ENCODE measurements at regions not wholly inside any gene's neighbourhood (a gene's known extent, or its start where the extent isn't known, plus 50 kb on each side); places are given as distances from the start of the nearest gene placed in this dataset.
"Not testable (repeated sequence)": the region's sequence is repeated elsewhere in the genome, so short reads cannot be mapped to it uniquely, and the experiment has no call there.

DNA sequence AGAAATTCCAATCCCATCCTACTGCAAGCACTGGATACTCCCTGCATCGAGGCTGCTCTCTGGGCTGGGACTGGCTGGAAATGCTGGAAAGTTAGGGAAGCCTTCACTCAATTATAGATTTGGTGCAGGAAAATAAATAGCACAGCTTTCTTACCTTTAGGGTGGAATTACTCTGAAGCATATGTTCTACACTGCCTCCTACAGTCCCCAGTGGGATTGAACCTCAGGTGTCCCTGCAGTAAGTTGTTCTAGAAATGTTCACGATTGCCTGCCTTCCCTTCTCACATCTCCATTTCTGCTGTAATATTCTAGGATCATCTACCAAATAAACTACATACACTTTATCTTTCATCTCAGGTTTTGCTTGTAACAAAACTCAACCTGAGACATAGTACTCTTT is 536.7 kb upstream of the LMCD1 start:
- no peak for DNase-seq (ENCODE audit: low read depth)
- in situ Hi-C loops (cut with HindIII; ENCODE audit: low pct_unique_long_range_greater_than_20kb, low sequenced_read_pairs) = no loop called here

- no peak for DNase-seq (ENCODE audit: low read depth)
- in situ Hi-C loops (cut with HindIII; ENCODE audit: low pct_unique_long_range_greater_than_20kb, low sequenced_read_pairs) = no loop called here
These were observed 528.6 kb upstream of the LMCD1 start for GRCh38 chr3:7973006-7973405.

- in situ Hi-C loops (cut with HindIII; ENCODE audit: low pct_unique_long_range_greater_than_20kb, low sequenced_read_pairs) = no loop called here
- peak; percentile 55 for DNase-seq (ENCODE audit: low read depth)
These were observed 524.2 kb upstream of the LMCD1 start for GRCh38 chr3:7977245-7978086.

DNA sequence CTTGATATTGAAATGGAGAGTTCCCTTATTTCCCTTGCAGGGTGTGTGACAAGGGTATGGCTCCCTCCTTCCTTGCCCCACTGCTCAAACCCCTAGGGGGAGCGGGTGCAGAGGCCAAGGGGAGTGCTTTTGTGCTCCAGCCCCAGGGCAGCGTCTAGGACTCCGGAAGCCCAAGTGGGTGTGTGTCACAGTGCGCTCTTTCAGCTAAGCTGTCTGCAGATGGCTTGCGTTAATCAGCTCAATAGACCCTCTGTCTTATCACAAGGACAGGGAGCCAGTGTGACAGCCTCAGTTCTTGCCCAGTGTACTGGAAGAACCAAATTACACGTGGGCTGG is 523.6 kb upstream of the LMCD1 start:
- in situ Hi-C loops (cut with HindIII; ENCODE audit: low pct_unique_long_range_greater_than_20kb, low sequenced_read_pairs) = no loop called here
- DNase-seq (ENCODE audit: low read depth) = no peak

DNA sequence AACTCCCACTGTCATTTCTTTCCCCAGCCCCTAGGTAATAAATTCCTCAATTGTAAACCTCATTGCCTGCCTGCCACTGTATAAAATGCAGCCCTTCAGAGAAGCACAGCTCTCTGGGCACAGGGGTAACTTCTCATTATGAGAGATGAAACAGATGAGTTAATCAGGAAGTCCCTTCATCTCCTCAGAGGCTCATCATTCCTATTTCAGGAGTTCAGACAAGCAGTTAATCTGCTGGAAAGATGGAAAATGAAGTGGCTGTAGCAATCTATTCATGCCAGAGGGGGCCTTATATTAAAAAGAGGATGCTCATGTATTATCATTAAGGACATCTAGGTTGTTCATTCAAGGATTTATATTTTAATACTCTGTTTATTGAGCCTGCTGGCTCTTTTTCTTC is 519.5 kb upstream of the LMCD1 start:
- DNase-seq (ENCODE audit: low read depth) = no peak
- in situ Hi-C loops (cut with HindIII; ENCODE audit: low pct_unique_long_range_greater_than_20kb, low sequenced_read_pairs) = no loop called here

- no peak for DNase-seq (ENCODE audit: low read depth)
- in situ Hi-C loops (cut with HindIII; ENCODE audit: low pct_unique_long_range_greater_than_20kb, low sequenced_read_pairs) = no loop called here
These were observed 502.2 kb upstream of the LMCD1 start for GRCh38 chr3:7999384-7999783.

DNA sequence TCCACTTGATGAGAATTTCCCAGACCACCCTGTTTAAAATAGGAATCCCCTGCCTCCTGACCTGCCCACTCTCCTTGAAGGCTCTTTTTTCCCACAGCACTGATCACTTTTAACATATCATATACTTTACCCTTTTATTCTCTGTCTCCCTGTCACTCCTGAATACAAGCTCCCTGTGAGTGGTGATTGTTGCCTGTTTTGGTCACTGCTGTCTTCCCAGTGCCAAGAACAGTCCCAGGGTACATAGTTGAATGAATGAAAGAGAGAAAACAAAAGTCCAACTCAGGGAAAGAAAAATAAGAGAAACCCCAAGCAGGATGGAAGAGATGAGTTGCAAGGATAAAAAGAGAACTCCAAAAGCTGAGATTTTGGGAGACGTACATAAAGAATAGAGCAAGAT is 500.3 kb upstream of the LMCD1 start:
- in situ Hi-C loops (cut with HindIII; ENCODE audit: low pct_unique_long_range_greater_than_20kb, low sequenced_read_pairs) = no loop called here

DNA sequence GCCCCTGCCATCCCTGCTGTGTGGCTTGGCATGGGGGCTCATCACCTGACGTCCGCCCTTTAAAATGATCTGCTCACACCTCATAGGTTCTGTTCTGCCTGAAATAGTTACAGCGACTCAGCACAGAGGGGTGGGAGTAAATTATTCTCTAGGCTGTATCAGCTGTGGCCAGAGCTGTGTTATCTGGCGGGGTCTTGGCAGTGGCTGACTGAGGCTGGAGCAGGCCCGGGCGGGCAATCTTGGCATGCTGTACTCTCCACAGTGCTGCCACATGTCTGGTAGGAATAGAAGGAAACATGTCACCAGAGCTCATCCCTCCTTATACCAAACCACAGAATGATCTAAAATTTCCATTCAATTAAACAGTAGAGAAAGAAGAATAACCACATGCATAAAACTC is 499.9 kb upstream of the LMCD1 start:
- no peak for DNase-seq (ENCODE audit: low read depth)
- in situ Hi-C loops (cut with HindIII; ENCODE audit: low pct_unique_long_range_greater_than_20kb, low sequenced_read_pairs) = no loop called here

More for the DNA sequence above, 500.3 kb upstream of the LMCD1 start:
- no peak for DNase-seq (ENCODE audit: low read depth)

DNA sequence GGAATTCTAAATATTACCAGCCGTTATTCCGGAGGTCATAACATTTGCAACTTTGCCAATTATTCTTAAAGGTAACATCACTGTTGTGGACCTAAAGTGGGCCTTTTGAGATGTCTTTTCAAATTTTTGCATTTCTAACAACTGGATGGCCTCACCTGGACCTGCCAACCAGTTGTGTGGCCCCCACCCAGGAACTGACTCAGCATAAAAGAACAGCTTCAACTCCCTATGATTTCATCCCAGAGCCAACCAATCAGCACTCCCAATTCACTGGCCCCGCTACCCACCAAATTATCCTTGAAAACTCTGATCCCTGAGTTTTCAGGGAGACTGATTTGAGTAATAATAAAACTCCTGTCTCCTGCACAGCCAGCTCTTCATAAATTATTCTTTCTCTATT is 489.7 kb upstream of the LMCD1 start:
- in situ Hi-C loops (cut with HindIII; ENCODE audit: low pct_unique_long_range_greater_than_20kb, low sequenced_read_pairs) = no loop called here
- DNase-seq (ENCODE audit: low read depth) = no peak

GRCh38 chr3:8020047-8020841 is 481.4 kb upstream of the LMCD1 start:
- no peak for DNase-seq (ENCODE audit: low read depth)
- in situ Hi-C loops (cut with HindIII; ENCODE audit: low pct_unique_long_range_greater_than_20kb, low sequenced_read_pairs) = no loop called here

GRCh38 chr3:8027954-8028353 is 473.7 kb upstream of the LMCD1 start:
- in situ Hi-C loops (cut with HindIII; ENCODE audit: low pct_unique_long_range_greater_than_20kb, low sequenced_read_pairs) = no loop called here
- no peak for DNase-seq (ENCODE audit: low read depth)

DNA sequence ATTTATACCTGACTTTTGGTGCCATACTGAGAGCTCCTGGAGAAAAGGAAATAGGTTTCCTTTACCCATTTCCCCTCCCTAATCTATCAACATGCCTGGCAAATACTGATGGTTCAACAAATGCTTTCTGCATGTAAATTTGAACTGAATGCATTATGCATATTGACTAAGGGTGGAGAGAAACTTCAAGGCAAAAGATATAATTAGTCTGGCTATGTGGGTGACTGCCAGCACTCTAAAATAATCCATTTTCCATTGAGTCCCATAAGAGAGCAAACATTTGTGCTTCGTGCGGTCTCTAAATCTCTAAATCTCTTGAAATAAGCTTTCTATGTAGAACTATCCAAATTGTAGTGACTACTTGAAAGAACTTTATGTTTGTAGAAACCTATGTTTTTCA is 451.3 kb upstream of the LMCD1 start:
- in situ Hi-C loops (cut with HindIII; ENCODE audit: low pct_unique_long_range_greater_than_20kb, low sequenced_read_pairs) = no loop called here
- DNase-seq (ENCODE audit: low read depth) = no peak

DNA sequence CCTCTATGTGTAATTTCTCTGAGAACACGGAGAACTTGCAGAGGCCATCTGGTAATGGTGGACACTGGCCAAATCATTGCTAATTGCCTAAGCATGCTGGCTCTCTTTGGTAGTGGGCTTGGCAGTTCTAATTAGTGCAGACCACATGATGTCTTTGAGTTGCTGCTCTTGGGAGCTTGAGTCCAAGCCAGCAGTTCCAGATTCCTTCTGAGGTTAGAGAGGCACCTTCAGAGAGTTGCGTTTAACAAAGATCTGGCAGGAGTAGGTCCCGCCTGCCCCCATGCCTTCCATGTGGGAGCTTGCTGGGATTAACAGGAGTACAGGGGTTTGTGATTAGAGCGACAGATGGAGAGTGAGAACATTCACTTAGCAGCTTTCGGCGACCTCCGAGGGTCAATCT is 449.0 kb upstream of the LMCD1 start:
- no peak for DNase-seq (ENCODE audit: low read depth)
- in situ Hi-C loops (cut with HindIII; ENCODE audit: low pct_unique_long_range_greater_than_20kb, low sequenced_read_pairs) = no loop called here

- DNase-seq (ENCODE audit: low read depth); in situ Hi-C loops (cut with HindIII; ENCODE audit: low pct_unique_long_range_greater_than_20kb, low sequenced_read_pairs): not testable (repeated sequence)
These were observed 433.5 kb upstream of the LMCD1 start for GRCh38 chr3:8068135-8068534.

DNA sequence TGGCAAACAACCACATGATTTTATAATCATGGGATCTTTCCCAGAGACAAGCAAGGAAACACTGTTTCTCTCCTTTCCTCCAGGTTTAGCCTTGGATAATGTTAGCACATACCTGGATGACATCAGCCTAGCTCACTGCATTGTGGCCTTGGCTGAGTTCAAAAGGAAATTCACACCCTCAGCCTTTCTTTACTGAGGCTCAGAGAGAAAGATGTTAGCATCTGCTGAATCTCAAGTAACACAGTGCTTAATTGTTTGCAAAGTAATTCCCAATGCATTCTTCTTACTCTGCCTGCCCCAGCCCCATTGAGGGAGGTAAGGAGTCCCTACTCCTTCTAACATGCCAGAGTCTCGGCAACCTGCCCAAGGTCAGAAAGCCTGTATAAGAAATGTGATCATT is 432.2 kb upstream of the LMCD1 start:
- in situ Hi-C loops (cut with HindIII; ENCODE audit: low pct_unique_long_range_greater_than_20kb, low sequenced_read_pairs) = no loop called here
- DNase-seq (ENCODE audit: low read depth) = no peak

DNA sequence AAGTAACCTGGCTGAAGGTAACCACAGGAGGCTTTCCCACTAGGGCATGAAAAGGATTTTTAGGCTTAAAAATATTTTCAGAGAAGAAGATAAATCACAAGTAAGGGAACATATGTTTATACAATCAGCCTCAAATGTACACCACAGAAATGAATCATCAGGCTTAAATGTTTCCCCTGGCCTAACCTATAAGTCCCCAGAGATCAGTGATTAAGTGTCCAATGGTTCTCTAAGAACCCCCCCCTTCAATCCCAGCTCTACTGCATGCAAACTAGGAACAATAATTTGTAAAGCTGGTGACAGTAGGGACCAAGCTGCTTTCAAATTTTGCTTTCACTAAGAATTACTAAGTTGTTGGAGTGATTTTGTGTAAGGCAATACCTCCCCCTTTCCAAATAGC is 431.6 kb upstream of the LMCD1 start:
- DNase-seq (ENCODE audit: low read depth) = no peak
- in situ Hi-C loops (cut with HindIII; ENCODE audit: low pct_unique_long_range_greater_than_20kb, low sequenced_read_pairs) = no loop called here

DNA sequence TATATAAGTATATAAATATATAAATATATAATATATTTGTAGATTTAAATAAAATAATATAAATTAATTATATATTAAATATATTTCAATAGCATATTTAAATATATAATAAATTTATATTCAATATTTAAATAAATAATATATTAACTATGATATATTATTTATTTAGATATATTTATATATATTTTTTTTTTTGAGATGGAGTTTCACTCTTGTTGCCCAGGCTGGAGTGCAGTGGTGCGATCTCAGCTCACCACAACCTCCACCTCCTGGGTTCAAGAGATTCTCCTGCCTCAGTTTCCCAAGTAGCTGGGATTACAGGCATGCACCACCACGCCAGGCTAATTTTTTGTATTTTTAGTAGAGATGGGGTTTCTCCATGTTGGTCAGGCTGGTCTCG is 426.9 kb upstream of the LMCD1 start:
- DNase-seq (ENCODE audit: low read depth); in situ Hi-C loops (cut with HindIII; ENCODE audit: low pct_unique_long_range_greater_than_20kb, low sequenced_read_pairs): not testable (repeated sequence)

DNA sequence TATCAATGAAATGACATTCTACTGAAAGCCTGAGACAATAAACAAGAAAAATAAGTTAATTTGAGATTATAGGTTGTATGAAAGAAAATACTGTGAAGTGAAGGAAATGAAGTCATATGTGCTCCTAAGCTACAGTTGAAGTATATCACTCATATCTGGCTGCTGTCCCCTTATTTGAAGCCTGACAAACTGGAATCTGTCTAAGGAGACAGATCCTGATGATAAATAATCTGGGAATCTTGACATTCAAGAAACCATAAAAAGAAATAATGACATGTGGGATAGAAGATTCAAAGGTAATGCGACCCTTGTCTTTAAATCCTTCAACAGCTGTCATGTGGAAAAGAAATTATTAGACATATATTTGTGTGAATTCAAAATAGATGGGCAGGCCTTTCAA is 424.5 kb upstream of the LMCD1 start:
- in situ Hi-C loops (cut with HindIII; ENCODE audit: low pct_unique_long_range_greater_than_20kb, low sequenced_read_pairs) = no loop called here

DNA sequence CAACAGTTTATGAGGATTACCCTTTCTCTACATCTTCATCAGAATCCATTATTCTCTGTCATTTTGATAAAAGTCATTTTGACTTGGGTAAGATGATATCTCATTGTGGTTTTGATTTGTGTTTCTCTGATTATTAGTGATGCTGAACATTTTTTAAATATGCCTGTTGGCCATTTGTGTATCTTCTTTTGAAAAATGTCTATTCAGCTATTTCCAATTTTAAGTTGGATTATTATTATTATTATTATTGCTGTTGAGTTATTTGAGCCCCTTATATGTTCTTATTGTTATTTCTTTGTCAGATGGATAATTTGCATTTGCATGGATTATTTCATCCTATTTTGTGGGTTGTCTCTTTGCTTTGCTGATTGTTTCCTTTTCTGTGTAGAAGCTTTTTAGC is 421.2 kb upstream of the LMCD1 start:
- no peak for DNase-seq (ENCODE audit: low read depth)
- in situ Hi-C loops (cut with HindIII; ENCODE audit: low pct_unique_long_range_greater_than_20kb, low sequenced_read_pairs) = no loop called here

More for the DNA sequence above, 424.5 kb upstream of the LMCD1 start:
- no peak for DNase-seq (ENCODE audit: low read depth)

DNA sequence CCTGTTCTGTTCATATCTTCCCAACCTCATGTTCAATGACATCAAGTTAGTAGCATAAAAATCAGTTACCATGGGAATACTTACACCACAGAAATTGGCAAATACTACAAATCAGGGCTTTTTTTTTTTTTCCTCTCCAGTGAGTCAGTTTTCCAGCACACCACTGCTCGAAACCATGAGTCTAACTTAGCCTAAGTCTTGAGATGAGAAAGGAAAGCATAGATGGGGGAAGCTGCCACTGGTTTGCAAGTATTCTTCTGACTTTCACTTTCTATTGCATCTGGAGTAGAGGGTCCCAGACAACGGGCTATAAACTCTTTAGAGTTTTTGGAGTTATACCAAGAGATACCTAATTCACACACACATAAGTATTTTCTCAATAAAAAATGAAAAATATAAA is 416.1 kb upstream of the LMCD1 start:
- in situ Hi-C loops (cut with HindIII; ENCODE audit: low pct_unique_long_range_greater_than_20kb, low sequenced_read_pairs) = no loop called here
- DNase-seq (ENCODE audit: low read depth) = no peak

Data from Caki2 (cell line).